ENCODE measurements at regions not wholly inside any gene's neighbourhood (a gene's known extent, or its start where the extent isn't known, plus 50 kb on each side); places are given as distances from the start of the nearest gene placed in this dataset.

GRCh38 chr2:238747557-238747956 lies 100.3 kb upstream of the TWIST2 start:
- Histone ChIP-seq H3K4me3 (replicated peaks in 1 of 3; ENCODE audit: low read depth in 2 of 3, low read length in 3 of 3) (no peak overlapping the region), H3K27me3 (ENCODE audit: control insufficient read depth in 2 of 2, insufficient read depth in 2 of 2, low read length in 2 of 2) (no peaks in the 10 kb centered on the region), H3K27ac (ENCODE audit: low read depth in 1 of 2, low read length in 2 of 2) (no peak overlapping the region), H3K4me2 (replicated peaks; ENCODE audit: extremely low read depth, low read length, poor library complexity, severe bottlenecking) (no peak overlapping the region), H3K36me3 (replicated peaks in 1 of 2; ENCODE audit: control insufficient read depth in 1 of 2, insufficient read depth in 2 of 2, low read length in 2 of 2) (no peaks in the 10 kb centered on the region), H3K9me3 (replicated peaks in 1 of 2; ENCODE audit: control insufficient read depth in 1 of 2, insufficient read depth in 1 of 2, low read length in 2 of 2) (peaks cover 10 to 15% of the 10 kb centered on the region in 2 donors), H3K9ac (ENCODE audit: insufficient read depth, low read length, poor library complexity, severe bottlenecking) (no peak overlapping the region), H3K79me2 (ENCODE audit: insufficient read depth, low read length) (no peaks in the 10 kb centered on the region), H2AFZ (ENCODE audit: insufficient read depth, low read depth, low read length, poor library complexity, severe bottlenecking) (no peak overlapping the region), H3K4me1 (ENCODE audit: control insufficient read depth in 1 of 2, insufficient read depth in 2 of 2, low read length in 2 of 2) (no peaks in the 10 kb centered on the region), H4K20me1 (ENCODE audit: insufficient read depth, low read length) (no peaks in the 10 kb centered on the region)
- no peak for DNase-seq
- Mint-ChIP-seq H3K4me3 (no peak overlapping the region), H3K27ac (no peak overlapping the region), H3K36me3 (no peaks in the 10 kb centered on the region), H3K27me3 (ENCODE audit: low read depth in 3 of 3) (peaks cover 3 to 8% (median 8%) of the 10 kb centered on the region in 3 donors), H3K9me3 (peaks cover 12 to 41% (median 22%) of the 10 kb centered on the region in 7 donors), H3K4me1 (peaks cover 3% of the 10 kb centered on the region)
- intact Hi-C loops (cut with micrococcal nuclease), result no loop called here
- TF ChIP-seq CTCF (IDR thresholded peaks at IDR 0.05), result no peak
- 83% methylated on average over 3 of the region's 3 CpGs for WGBS (ENCODE audit: insufficient coverage)

DNA sequence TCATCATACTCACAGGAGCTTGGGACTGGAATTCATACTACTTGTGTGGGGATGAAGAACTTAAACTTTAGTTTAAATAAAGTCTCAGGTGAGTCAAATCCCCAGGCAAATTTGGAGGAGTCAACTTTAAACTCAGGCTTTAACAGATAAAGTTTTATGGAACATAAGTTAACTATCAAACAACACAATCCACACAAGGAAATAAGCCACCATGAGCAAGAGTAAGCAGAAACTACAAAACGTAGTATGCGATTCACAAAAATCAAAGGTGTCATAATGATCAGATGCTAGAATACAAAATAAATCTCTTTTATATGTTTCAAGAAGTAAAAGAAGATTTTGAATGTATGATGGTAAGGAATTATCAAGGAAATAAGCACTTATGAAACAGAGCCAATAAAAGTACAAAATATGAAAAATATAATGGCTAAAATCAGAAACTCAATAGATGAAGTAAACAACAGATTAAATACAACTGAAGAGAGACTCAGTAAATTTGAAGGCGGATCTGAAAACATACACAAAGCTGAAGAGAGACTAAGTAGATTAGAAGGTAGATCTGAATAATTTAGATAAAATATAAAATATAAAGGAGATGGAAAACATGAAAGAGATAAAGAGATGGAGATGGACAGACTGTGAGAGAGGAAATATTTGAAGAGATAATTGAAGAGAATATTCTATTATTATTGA lies 97.5 kb upstream of the TWIST2 start:
- Histone ChIP-seq H3K4me2 (replicated peaks; ENCODE audit: extremely low read depth, low read length, poor library complexity, severe bottlenecking) (no peak overlapping the region), H4K20me1 (ENCODE audit: insufficient read depth, low read length) (no peaks in the 10 kb centered on the region), H3K9ac (ENCODE audit: insufficient read depth, low read length, poor library complexity, severe bottlenecking) (no peak overlapping the region), H3K79me2 (ENCODE audit: insufficient read depth, low read length) (no peaks in the 10 kb centered on the region), H3K27me3 (ENCODE audit: control insufficient read depth in 2 of 2, insufficient read depth in 2 of 2, low read length in 2 of 2) (no peaks in the 10 kb centered on the region), H3K36me3 (replicated peaks in 1 of 2; ENCODE audit: control insufficient read depth in 1 of 2, insufficient read depth in 2 of 2, low read length in 2 of 2) (no peaks in the 10 kb centered on the region), H3K9me3 (replicated peaks in 1 of 2; ENCODE audit: control insufficient read depth in 1 of 2, insufficient read depth in 1 of 2, low read length in 2 of 2) (peaks cover 10 to 15% of the 10 kb centered on the region in 2 donors), H3K27ac (ENCODE audit: low read depth in 1 of 2, low read length in 2 of 2) (no peak overlapping the region), H3K4me1 (ENCODE audit: control insufficient read depth in 1 of 2, insufficient read depth in 2 of 2, low read length in 2 of 2) (no peaks in the 10 kb centered on the region), H3K4me3 (replicated peaks in 1 of 3; ENCODE audit: low read depth in 2 of 3, low read length in 3 of 3) (no peak overlapping the region), H2AFZ (ENCODE audit: insufficient read depth, low read depth, low read length, poor library complexity, severe bottlenecking) (no peak overlapping the region)
- Mint-ChIP-seq H3K4me3 (no peak overlapping the region), H3K4me1 (no peaks in the 10 kb centered on the region), H3K9me3 (peaks cover 10 to 24% (median 13%) of the 10 kb centered on the region in 7 donors), H3K27me3 (ENCODE audit: low read depth in 3 of 3) (peaks cover 0 to 7% (median 6%) of the 10 kb centered on the region in 3 donors), H3K36me3 (no peaks in the 10 kb centered on the region), H3K27ac (no peak overlapping the region)
- no CpG with 5 or more reads among the region's 3 CpGs for WGBS (ENCODE audit: insufficient coverage)
- TF ChIP-seq CTCF (IDR thresholded peaks at IDR 0.05), result no peak
- DNase-seq, result no peak
- intact Hi-C loops (cut with micrococcal nuclease), result no loop called here

Measured in CD14-positive monocyte (primary cell).